RWPE1 (cell line): ENCODE measurements at regions not wholly inside any gene's neighbourhood (a gene's known extent, or its start where the extent isn't known, plus 50 kb on each side); places are given as distances from the start of the nearest gene placed in this dataset.

Experiments used
- CTCF ChIA-PET: fragments of 350-600 bp; sonication (Branson Sonifier 250); formaldehyde crosslinking; extraction: SDS; loops from one replicate; lab custom pipeline; 2021; lab: Yijun Ruan, JAX
- POLR2A ChIA-PET: fragments of 400-600 bp; formaldehyde crosslinking; extraction: SDS; loops from one replicate; lab custom pipeline; 2020; ENCODE audit warnings: antibody characterized with exemption; ENCODE audit not compliant: low non-redundant PET; lab: Yijun Ruan, JAX
- DNase-seq: peaks from one replicate; pipeline ENCODE4 v3.0.0; 2012; ENCODE audit warnings: low spot score
- H3K27ac ChIP-seq: fragments of 450-650 bp; 2 replicates; pipeline ENCODE4 v1.5.1; 2017
- CTCF ChIP-seq: fragments of 450-650 bp; conservative IDR thresholded peaks from 2 replicates; pipeline ENCODE4 v1.5.1; 2017; ENCODE audit warnings: low read depth, mild to moderate bottlenecking

GRCh38 chr2:239881561-239882320 lies 143.4 kb downstream of the NDUFA10 start:
- H3K27ac ChIP-seq: no peak overlapping the region
- no peak for TF ChIP-seq CTCF
- CTCF ChIA-PET: no interaction called here

GRCh38 chr2:239881031-239881471 lies 144.1 kb downstream of the NDUFA10 start:
- TF ChIP-seq CTCF: no peak
- DNase-seq: no peak
- CTCF ChIA-PET: interaction anchor here (0.6 kb wide), 1 partner anchor 15 kb away, joined by 3 read pairs; no protein-coding TSS in a partner anchor
- POLR2A ChIA-PET: no interaction called here
- no peak overlapping the region for H3K27ac ChIP-seq

More at GRCh38 chr2:239881561-239882320, 143.4 kb downstream of the NDUFA10 start:
- no peak for DNase-seq
- POLR2A ChIA-PET: no interaction called here

GRCh38 chr2:239880396-239880795 lies 144.7 kb downstream of the NDUFA10 start:
- no peak overlapping the region for H3K27ac ChIP-seq
- no peak for DNase-seq
- no peak for TF ChIP-seq CTCF
- POLR2A ChIA-PET: no interaction called here
- CTCF ChIA-PET: interaction anchor here (0.6 kb wide), 1 partner anchor 15 kb away, joined by 3 read pairs; no protein-coding TSS in a partner anchor

- CTCF ChIA-PET: interaction anchor here (0.8 kb wide), 1 partner anchor 55 kb away, joined by 3 read pairs; no protein-coding TSS in a partner anchor
- no peak for TF ChIP-seq CTCF
- H3K27ac ChIP-seq: no peak overlapping the region
- no peak for DNase-seq
- POLR2A ChIA-PET: no interaction called here
Measured at GRCh38 chr2:239879423-239880084, 145.6 kb downstream of the NDUFA10 start.

- DNase-seq: no peak
- ChIA-PET CTCF (no interaction called here), POLR2A (no interaction called here)
- H3K27ac ChIP-seq: no peak overlapping the region
- TF ChIP-seq CTCF: no peak
Measured at GRCh38 chr2:239878686-239879085, 146.5 kb downstream of the NDUFA10 start.

- DNase-seq: no peak
- POLR2A ChIA-PET: no interaction called here
- no peak overlapping the region for H3K27ac ChIP-seq
- no peak for TF ChIP-seq CTCF
- CTCF ChIA-PET: no interaction called here
Measured at GRCh38 chr2:239876948-239877289, 148.2 kb downstream of the NDUFA10 start.
